GM23248 (cell line): ENCODE measurements at regions not wholly inside any gene's neighbourhood (a gene's known extent, or its start where the extent isn't known, plus 50 kb on each side); places are given as distances from the start of the nearest gene placed in this dataset.

Experiments used
- DNase-seq: peaks from one replicate; pipeline ENCODE4 v3.0.0-alpha.2; 2015
- H2AFZ ChIP-seq: fragments of 200-600 bp; sonication (generic); 2 replicates; pipeline ENCODE4 v1.6.1; 2016; ENCODE audit warnings: antibody characterized with exemption
- H3F3A ChIP-seq: fragments of 200-600 bp; sonication (generic); 2 replicates; pipeline ENCODE4 v1.6.1; 2016; ENCODE audit warnings: mild to moderate bottlenecking, antibody characterized with exemption, mixed run types; ENCODE audit not compliant: insufficient read depth
- H3K27ac ChIP-seq: fragments of 200-600 bp; sonication (generic); 2 replicates; pipeline ENCODE4 v1.5.1; 2016; ENCODE audit warnings: mild to moderate bottlenecking
- H3K27me3 ChIP-seq: fragments of 200-600 bp; sonication (generic); replicated peaks from 2 replicates; pipeline ENCODE4 v1.6.1; 2016; ENCODE audit warnings: mild to moderate bottlenecking; ENCODE audit not compliant: insufficient read depth
- H3K36me3 ChIP-seq: fragments of 200-600 bp; sonication (generic); 2 replicates; pipeline ENCODE4 v1.6.1; 2016; ENCODE audit warnings: low read depth, mild to moderate bottlenecking
- H3K4me1 ChIP-seq: fragments of 200-600 bp; sonication (generic); 2 replicates; pipeline ENCODE4 v1.6.1; 2016; ENCODE audit warnings: mild to moderate bottlenecking; ENCODE audit not compliant: insufficient read depth
- H3K4me2 ChIP-seq: fragments of 200-600 bp; sonication (generic); one replicate; pipeline ENCODE4 v1.6.1; 2016; ENCODE audit warnings: mild to moderate bottlenecking; ENCODE audit not compliant: unreplicated experiment
- H3K4me3 ChIP-seq: fragments of 200-600 bp; sonication (generic); 2 replicates; pipeline ENCODE4 v1.5.1; 2016; ENCODE audit warnings: mild to moderate bottlenecking
- H3K79me2 ChIP-seq: fragments of 200-600 bp; sonication (generic); 2 replicates; pipeline ENCODE4 v1.6.1; 2016; ENCODE audit warnings: mild to moderate bottlenecking; ENCODE audit not compliant: insufficient read depth
- H3K9ac ChIP-seq: fragments of 200-600 bp; sonication (generic); 2 replicates; pipeline ENCODE4 v1.6.1; 2016; ENCODE audit warnings: mild to moderate bottlenecking
- H3K9me2 ChIP-seq: fragments of 200-600 bp; sonication (generic); 2 replicates; pipeline ENCODE4 v1.6.1; 2016; ENCODE audit warnings: mixed run types, mild to moderate bottlenecking, moderate library complexity; ENCODE audit not compliant: insufficient read depth
- H3K9me3 ChIP-seq: fragments of 200-600 bp; sonication (generic); one replicate; pipeline ENCODE4 v1.6.1; 2017; ENCODE audit warnings: low read depth
- H4K20me1 ChIP-seq: fragments of 200-600 bp; sonication (generic); 2 replicates; pipeline ENCODE4 v1.6.0; 2016; ENCODE audit not compliant: insufficient read depth
- EZH2 ChIP-seq: fragments of 200-600 bp; sonication (generic); IDR thresholded peaks from 2 replicates; pipeline ENCODE4 v1.6.1; 2018; ENCODE audit warnings: antibody characterized with exemption, mild to moderate bottlenecking; ENCODE audit not compliant: insufficient read depth, poor library complexity, severe bottlenecking
- EZH2phosphoT487 ChIP-seq: fragments of 200-600 bp; sonication (generic); IDR thresholded peaks from 2 replicates; pipeline ENCODE4 v1.6.1; 2018; ENCODE audit warnings: antibody characterized with exemption, moderate library complexity, mild to moderate bottlenecking, low read depth; ENCODE audit not compliant: insufficient read depth
- WGBS, 2 experiments: methylation state at CpG; one replicate each; pipeline ENCODE4 v1.1.6; 2015 to 2017; ENCODE audit warnings: low lambda C conversion rate in 2 of 2, low coverage in 1 of 2; ENCODE audit errors: missing lambda C conversion rate in 2 of 2; 5-methylcytosine and 5-hydroxymethylcytosine counted together
- in situ Hi-C: fragments of 300-500 bp; cut with MboI; formaldehyde crosslinking; loops from 2 replicates; pipeline ENCODE4 v1.15.0; 2020

- no peaks in the 10 kb centered on the region for H3K27me3 ChIP-seq
- no peak overlapping the region for H3K4me3 ChIP-seq
- no peaks in the 10 kb centered on the region for H3K36me3 ChIP-seq
- no peak overlapping the region for H2AFZ ChIP-seq
- TF ChIP-seq EZH2 (no peak), EZH2phosphoT487 (no peak)
- peaks cover 60% of the 10 kb centered on the region for H3K4me1 ChIP-seq
- no peaks in the 10 kb centered on the region for H3K9me3 ChIP-seq
- H3K9me2 ChIP-seq: no peaks in the 10 kb centered on the region
- no peaks in the 10 kb centered on the region for H4K20me1 ChIP-seq
- H3K4me2 ChIP-seq: peak overlapping the region; percentile 42
- peaks cover 60% of the 10 kb centered on the region for H3F3A ChIP-seq
- no peak for DNase-seq
- H3K27ac ChIP-seq: peak overlapping the region; percentile 92
- WGBS, 2 experiments: 97 to 99% methylated on average over 2 of the region's 2 CpGs
- H3K9ac ChIP-seq: no peak overlapping the region
- H3K79me2 ChIP-seq: no peaks in the 10 kb centered on the region
- in situ Hi-C loops: no loop called here
Observed at GRCh38 chr2:37458133-37458532, 113.7 kb downstream of the QPCT start.

GRCh38 chr2:37459095-37459981 lies 114.9 kb downstream of the QPCT start:
- Histone ChIP-seq H3K79me2 (no peaks in the 10 kb centered on the region), H3K4me2 (peak overlapping the region; percentile 53), H2AFZ (no peak overlapping the region), H3K4me1 (peaks cover 60% of the 10 kb centered on the region), H3K27me3 (no peaks in the 10 kb centered on the region), H3F3A (peaks cover 60% of the 10 kb centered on the region), H3K9ac (peak overlapping the region; percentile 59), H3K9me3 (no peaks in the 10 kb centered on the region), H3K4me3 (0 out of 2 replicates have a peak overlapping the region, but pooled peaks have one; percentile 3), H3K27ac (peak overlapping the region; percentile 92), H4K20me1 (no peaks in the 10 kb centered on the region), H3K36me3 (no peaks in the 10 kb centered on the region), H3K9me2 (no peaks in the 10 kb centered on the region)
- WGBS, 2 experiments: 26 to 39% methylated on average over 3 of the region's 3 CpGs
- TF ChIP-seq EZH2phosphoT487: peak; percentile 98
- no peak for TF ChIP-seq EZH2
- peak; percentile 83 for DNase-seq
- in situ Hi-C loops: no loop called here

GRCh38 chr2:37460896-37461229 lies 116.4 kb downstream of the QPCT start:
- Histone ChIP-seq H4K20me1 (no peaks in the 10 kb centered on the region), H3K27ac (peak overlapping the region; percentile 92), H3K4me2 (peak overlapping the region; percentile 60), H3K36me3 (no peaks in the 10 kb centered on the region), H3K9ac (peak overlapping the region; percentile 66), H2AFZ (0 out of 2 replicates have a peak overlapping the region, but pooled peaks have one; percentile 2), H3K27me3 (no peaks in the 10 kb centered on the region), H3K9me3 (no peaks in the 10 kb centered on the region), H3K4me3 (no peak overlapping the region), H3K79me2 (no peaks in the 10 kb centered on the region), H3F3A (peaks cover 60% of the 10 kb centered on the region), H3K9me2 (no peaks in the 10 kb centered on the region), H3K4me1 (peaks cover 51% of the 10 kb centered on the region)
- in situ Hi-C loops: no loop called here
- TF ChIP-seq EZH2 (no peak), EZH2phosphoT487 (no peak)
- DNase-seq: no peak
- 74 to 83% methylated on average over 2 of the region's 2 CpGs for WGBS, 2 experiments

DNA sequence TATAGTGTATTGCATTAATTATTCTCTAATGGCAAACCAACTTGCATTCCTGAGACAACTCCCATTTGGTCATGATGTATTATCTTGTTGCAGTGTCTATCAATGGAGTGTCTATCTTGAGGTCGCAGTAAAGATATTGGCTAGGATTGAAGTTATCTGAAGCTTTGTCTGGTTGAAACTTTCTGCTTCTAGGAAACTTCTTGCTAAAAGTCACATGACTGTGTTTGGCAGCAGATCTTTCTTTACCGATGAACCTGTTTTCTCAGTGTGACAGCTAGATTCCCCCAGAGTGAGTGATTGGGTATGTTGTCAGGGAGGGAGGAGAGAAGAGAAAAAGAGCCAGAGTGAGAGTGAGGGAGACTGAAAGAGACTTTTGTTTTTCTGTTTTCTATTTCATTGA lies 119.6 kb downstream of the QPCT start:
- Histone ChIP-seq H3K9me3 (no peaks in the 10 kb centered on the region), H3K9ac (no peak overlapping the region), H3F3A (peaks cover 32% of the 10 kb centered on the region), H3K4me2 (no peak overlapping the region), H2AFZ (no peak overlapping the region), H3K27me3 (no peaks in the 10 kb centered on the region), H3K4me3 (no peak overlapping the region), H3K79me2 (no peaks in the 10 kb centered on the region), H4K20me1 (no peaks in the 10 kb centered on the region), H3K36me3 (no peaks in the 10 kb centered on the region), H3K27ac (no peak overlapping the region), H3K4me1 (peaks cover 19% of the 10 kb centered on the region), H3K9me2 (no peaks in the 10 kb centered on the region)
- in situ Hi-C loops: no loop called here
- WGBS, 2 experiments: 58 to 59% methylated on average over 2 of the region's 2 CpGs
- DNase-seq: no peak
- TF ChIP-seq EZH2phosphoT487: no peak
- TF ChIP-seq EZH2: no peak
